Osteocyte (in vitro differentiated cells): ENCODE measurements at regions not wholly inside any gene's neighbourhood (a gene's known extent, or its start where the extent isn't known, plus 50 kb on each side); places are given as distances from the start of the nearest gene placed in this dataset.

ENCODE experiments used
- DNase-seq: peaks from one replicate; pipeline ENCODE4 v3.0.0; 2021; ENCODE audit warnings: mixed read lengths; ENCODE audit not compliant: unreplicated experiment; ENCODE audit errors: extremely low spot score
- H3K27ac Mint-ChIP-seq: one replicate; pipeline ENCODE4 v1.8.0; 2021; ENCODE audit warnings: mild to moderate bottlenecking, mixed read lengths; ENCODE audit not compliant: unreplicated experiment
- H3K27me3 Mint-ChIP-seq: one replicate; pipeline ENCODE4 v1.8.0; 2021; ENCODE audit warnings: mixed read lengths; ENCODE audit not compliant: unreplicated experiment
- H3K36me3 Mint-ChIP-seq: one replicate; pipeline ENCODE4 v1.8.0; 2021; ENCODE audit warnings: mixed read lengths; ENCODE audit not compliant: unreplicated experiment
- H3K4me1 Mint-ChIP-seq: one replicate; pipeline ENCODE4 v1.8.0; 2021; ENCODE audit warnings: mixed read lengths; ENCODE audit not compliant: unreplicated experiment
- H3K4me3 Mint-ChIP-seq: one replicate; pipeline ENCODE4 v1.8.0; 2021; ENCODE audit warnings: mild to moderate bottlenecking, moderate library complexity, mixed read lengths; ENCODE audit not compliant: unreplicated experiment
- H3K9me3 Mint-ChIP-seq: one replicate; pipeline ENCODE4 v1.8.0; 2021; ENCODE audit warnings: mixed read lengths; ENCODE audit not compliant: unreplicated experiment
- TF ChIP-seq, protein P1 (sequence below): fragments of 200-600 bp; sonication (generic); IDR thresholded peaks from 2 replicates; pipeline ENCODE4 v1.5.0; 2021; ENCODE audit warnings: antibody characterized with exemption, mild to moderate bottlenecking, moderate library complexity

GRCh38 chr4:124504431-124504830 is 208.1 kb downstream of the ANKRD50 start:
- no peak for DNase-seq
- TF ChIP-seq, protein P1, sequence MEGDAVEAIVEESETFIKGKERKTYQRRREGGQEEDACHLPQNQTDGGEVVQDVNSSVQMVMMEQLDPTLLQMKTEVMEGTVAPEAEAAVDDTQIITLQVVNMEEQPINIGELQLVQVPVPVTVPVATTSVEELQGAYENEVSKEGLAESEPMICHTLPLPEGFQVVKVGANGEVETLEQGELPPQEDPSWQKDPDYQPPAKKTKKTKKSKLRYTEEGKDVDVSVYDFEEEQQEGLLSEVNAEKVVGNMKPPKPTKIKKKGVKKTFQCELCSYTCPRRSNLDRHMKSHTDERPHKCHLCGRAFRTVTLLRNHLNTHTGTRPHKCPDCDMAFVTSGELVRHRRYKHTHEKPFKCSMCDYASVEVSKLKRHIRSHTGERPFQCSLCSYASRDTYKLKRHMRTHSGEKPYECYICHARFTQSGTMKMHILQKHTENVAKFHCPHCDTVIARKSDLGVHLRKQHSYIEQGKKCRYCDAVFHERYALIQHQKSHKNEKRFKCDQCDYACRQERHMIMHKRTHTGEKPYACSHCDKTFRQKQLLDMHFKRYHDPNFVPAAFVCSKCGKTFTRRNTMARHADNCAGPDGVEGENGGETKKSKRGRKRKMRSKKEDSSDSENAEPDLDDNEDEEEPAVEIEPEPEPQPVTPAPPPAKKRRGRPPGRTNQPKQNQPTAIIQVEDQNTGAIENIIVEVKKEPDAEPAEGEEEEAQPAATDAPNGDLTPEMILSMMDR = no peak
- H3K9me3 Mint-ChIP-seq = no peaks in the 10 kb centered on the region
- H3K36me3 Mint-ChIP-seq = no peaks in the 10 kb centered on the region
- no peak overlapping the region for H3K4me3 Mint-ChIP-seq
- H3K27ac Mint-ChIP-seq = no peak overlapping the region
- H3K4me1 Mint-ChIP-seq = peaks cover 4% of the 10 kb centered on the region
- no peaks in the 10 kb centered on the region for H3K27me3 Mint-ChIP-seq

DNA sequence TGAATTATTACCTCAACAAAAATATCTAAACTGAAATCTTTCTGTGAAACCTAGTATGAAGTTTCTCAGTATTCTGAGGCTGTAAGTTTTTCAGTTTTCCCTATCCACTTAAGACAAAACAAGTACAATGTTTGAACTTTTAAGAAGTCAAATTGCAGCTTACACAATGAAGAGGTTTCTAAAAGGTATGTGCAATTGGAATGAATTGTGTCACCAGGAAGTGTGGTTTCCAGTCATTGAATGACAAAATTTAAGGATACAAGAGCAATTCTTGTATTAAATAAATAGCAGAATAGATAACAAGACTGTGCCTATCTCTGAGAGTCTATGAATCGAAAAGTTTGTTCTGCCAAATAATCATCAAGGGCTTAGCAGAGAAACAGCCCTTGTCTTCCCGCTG is 207.3 kb downstream of the ANKRD50 start:
- no peak overlapping the region for H3K27ac Mint-ChIP-seq
- no peaks in the 10 kb centered on the region for H3K9me3 Mint-ChIP-seq
- TF ChIP-seq, protein P1 = no peak
- no peak overlapping the region for H3K4me3 Mint-ChIP-seq
- H3K36me3 Mint-ChIP-seq = no peaks in the 10 kb centered on the region
- H3K4me1 Mint-ChIP-seq = peaks cover 3% of the 10 kb centered on the region
- H3K27me3 Mint-ChIP-seq = no peaks in the 10 kb centered on the region
- no peak for DNase-seq

GRCh38 chr4:124509151-124509550 is 203.4 kb downstream of the ANKRD50 start:
- H3K36me3 Mint-ChIP-seq = peaks cover 2% of the 10 kb centered on the region
- no peak overlapping the region for H3K27ac Mint-ChIP-seq
- TF ChIP-seq, protein P1 = no peak
- H3K9me3 Mint-ChIP-seq = no peaks in the 10 kb centered on the region
- H3K4me1 Mint-ChIP-seq = peaks cover 7% of the 10 kb centered on the region
- H3K27me3 Mint-ChIP-seq = no peaks in the 10 kb centered on the region
- H3K4me3 Mint-ChIP-seq = no peak overlapping the region
- no peak for DNase-seq

GRCh38 chr4:124514588-124514987 is 197.9 kb downstream of the ANKRD50 start:
- no peak for DNase-seq
- Mint-ChIP-seq H3K36me3 (peaks cover 2% of the 10 kb centered on the region), H3K9me3 (no peaks in the 10 kb centered on the region), H3K27me3 (no peaks in the 10 kb centered on the region), H3K27ac (no peak overlapping the region), H3K4me3 (no peak overlapping the region), H3K4me1 (peaks cover 9% of the 10 kb centered on the region)
- TF ChIP-seq, protein P1 = no peak

GRCh38 chr4:124515591-124515990 is 196.9 kb downstream of the ANKRD50 start:
- Mint-ChIP-seq H3K27me3 (no peaks in the 10 kb centered on the region), H3K4me3 (no peak overlapping the region), H3K27ac (no peak overlapping the region), H3K4me1 (peaks cover 10% of the 10 kb centered on the region), H3K36me3 (peaks cover 2% of the 10 kb centered on the region), H3K9me3 (no peaks in the 10 kb centered on the region)
- TF ChIP-seq, protein P1 = no peak
- no peak for DNase-seq
